A549 (cell line): ENCODE measurements at regions not wholly inside any gene's neighbourhood (a gene's known extent, or its start where the extent isn't known, plus 50 kb on each side); places are given as distances from the start of the nearest gene placed in this dataset.

Experiments used
- ATAC-seq, 2 experiments: fragments of 200-7000 bp in 1 of 2; fragments of >200 bp in 1 of 2; cut with Nextera tagmentation in 1 of 2; cut with Tn5 transposase in 1 of 2; 3 replicates each; pipeline versions ENCODE4 v1.8.0 to v1.9.1; 2018 to 2020; ENCODE audit warnings: mild to moderate bottlenecking in 1 of 2, moderate library complexity in 1 of 2
- CTCF ChIA-PET: fragments of 300-600 bp; sonication (Branson Sonifier 250); formaldehyde crosslinking; extraction: SDS; loops from one replicate; lab custom pipeline; 2021; ENCODE audit warnings: antibody characterized with exemption, inconsistent platforms; lab: Yijun Ruan, JAX
- POLR2A ChIA-PET: fragments of 350-600 bp; formaldehyde crosslinking; extraction: SDS; loops from one replicate; lab custom pipeline; 2021; ENCODE audit warnings: antibody characterized with exemption, inconsistent platforms; lab: Yijun Ruan, JAX
- DNase-seq, 2 experiments: peaks; one replicate each; pipeline versions ENCODE4 v3.0.0 to v3.0.0-alpha.2; 2011 to 2016; ENCODE audit warnings: low read depth in 1 of 2, low spot score in 1 of 2
- FAIRE-seq: peaks from 2 replicates; lab custom pipeline; 2011; peaks lifted over from hg19 to GRCh38; lab: Jason Lieb, UNC
- H3K27ac ChIP-seq, 2 experiments: fragments of >200 bp; sonication (Bioruptor Twin); formaldehyde crosslinking; 3 replicates each; pipeline ENCODE4 v1.5.1; 2016 to 2017
- H3K4me1 ChIP-seq: fragments of >200 bp; sonication (Bioruptor Twin); formaldehyde crosslinking; 3 replicates; pipeline ENCODE4 v1.6.1; 2016
- H3K4me2 ChIP-seq: fragments of >200 bp; sonication (Bioruptor Twin); formaldehyde crosslinking; 3 replicates; pipeline ENCODE4 v1.6.1; 2016
- H3K4me3 ChIP-seq: fragments of >200 bp; sonication (Bioruptor Twin); formaldehyde crosslinking; 3 replicates; pipeline ENCODE4 v1.5.1; 2016
- H3K9me3 ChIP-seq: fragments of >200 bp; sonication (Bioruptor Twin); formaldehyde crosslinking; 3 replicates; pipeline ENCODE4 v1.6.1; 2016
- ATOH8 ChIP-seq: fragments of 250-450 bp; sonication (Bioruptor Pico); IDR thresholded peaks from 2 replicates; pipeline ENCODE4 v1.5.0; 2020; ENCODE audit warnings: low read depth, mild to moderate bottlenecking, moderate library complexity
- BHLHE40 ChIP-seq: IDR thresholded peaks from 2 replicates; pipeline ENCODE4 v1.6.1; 2012; ENCODE audit warnings: low read depth, low read length, inconsistent platforms
- CEBPB ChIP-seq, 2 experiments: fragments of >200 bp in 1 of 2; sonication (Bioruptor Twin) in 1 of 2; formaldehyde crosslinking in 1 of 2; IDR thresholded peaks; 2 replicates each; pipeline ENCODE4 v1.6.1; 2012 to 2016
- CHD2 ChIP-seq: fragments of 150-350 bp; IDR thresholded peaks from 2 replicates; pipeline ENCODE4 v1.6.1; 2014; ENCODE audit warnings: low read length; ENCODE audit not compliant: partially characterized antibody
- CTCF ChIP-seq: fragments of >200 bp; sonication (Bioruptor Twin); formaldehyde crosslinking; IDR thresholded peaks from 3 replicates; pipeline ENCODE4 v1.5.1; 2016
- FOSL2 ChIP-seq, 2 experiments: fragments of 450-650 bp in 1 of 2; fragments of >200 bp in 1 of 2; sonication (Bioruptor Twin) in 1 of 2; formaldehyde crosslinking; IDR thresholded peaks; 2 replicates each; pipeline versions ENCODE4 v1.5.0 to v1.6.1; 2016 to 2020; ENCODE audit warnings: mild to moderate bottlenecking in 1 of 2, moderate library complexity in 1 of 2
- FOXS1 ChIP-seq: fragments of 250-450 bp; sonication (Bioruptor Pico); IDR thresholded peaks from 2 replicates; pipeline ENCODE4 v1.5.0; 2020; ENCODE audit warnings: mild to moderate bottlenecking, moderate library complexity
- HDAC2 ChIP-seq: fragments of 200-600 bp; sonication (generic); IDR thresholded peaks from 2 replicates; pipeline ENCODE4 v1.6.1; 2016
- HEYL ChIP-seq: fragments of 250-450 bp; sonication (Bioruptor Pico); IDR thresholded peaks from 2 replicates; pipeline ENCODE4 v1.8.0; 2021; ENCODE audit warnings: mild to moderate bottlenecking, moderate library complexity
- HMGXB4 ChIP-seq: fragments of 250-450 bp; sonication (Bioruptor Pico); IDR thresholded peaks from 2 replicates; pipeline ENCODE4 v1.5.0; 2021; ENCODE audit warnings: mild to moderate bottlenecking, moderate library complexity, borderline replicate concordance
- HOXA7 ChIP-seq: fragments of 250-450 bp; sonication (Bioruptor Pico); IDR thresholded peaks from 2 replicates; pipeline ENCODE4 v1.5.0; 2020; ENCODE audit warnings: mild to moderate bottlenecking, moderate library complexity
- JUN ChIP-seq, 2 experiments: fragments of >200 bp; sonication (Bioruptor Twin); formaldehyde crosslinking; IDR thresholded peaks; 2 replicates in 1 of 2; 3 replicates in 1 of 2; pipeline ENCODE4 v1.6.1; 2016 to 2017
- MAFK ChIP-seq: fragments of 450-650 bp; IDR thresholded peaks from 2 replicates; pipeline ENCODE4 v1.6.1; 2014; ENCODE audit not compliant: partially characterized antibody
- NFE2L2 ChIP-seq: fragments of 150-350 bp; conservative IDR thresholded peaks from 2 replicates; pipeline ENCODE4 v1.6.1; 2014; ENCODE audit warnings: low read length
- NR3C1 ChIP-seq: fragments of >200 bp; sonication (Bioruptor Twin); formaldehyde crosslinking; IDR thresholded peaks from 3 replicates; pipeline ENCODE4 v1.6.1; 2017
- PHF8 ChIP-seq: fragments of 200-600 bp; sonication (generic); IDR thresholded peaks from 2 replicates; pipeline ENCODE4 v1.6.1; 2016; ENCODE audit warnings: low read depth, mild to moderate bottlenecking, antibody characterized with exemption, moderate library complexity, borderline replicate concordance
- RFX5 ChIP-seq: fragments of 450-650 bp; IDR thresholded peaks from 2 replicates; pipeline ENCODE4 v1.7.1; 2014; ENCODE audit warnings: antibody characterized with exemption, mild to moderate bottlenecking, moderate library complexity
- RNF2 ChIP-seq: fragments of 200-600 bp; sonication (generic); IDR thresholded peaks from 2 replicates; pipeline ENCODE4 v1.6.1; 2016; ENCODE audit warnings: low read depth, mild to moderate bottlenecking, antibody characterized with exemption, moderate library complexity, borderline replicate concordance
- SMC3 ChIP-seq: fragments of >200 bp; sonication (Bioruptor Twin); formaldehyde crosslinking; IDR thresholded peaks from 3 replicates; pipeline ENCODE4 v1.6.1; 2018; ENCODE audit warnings: inconsistent platforms
- SREBF2 ChIP-seq: fragments of 450-650 bp; IDR thresholded peaks from 2 replicates; pipeline ENCODE4 v1.6.1; 2014; ENCODE audit warnings: mild to moderate bottlenecking, moderate library complexity
- ZFP36 ChIP-seq: fragments of 450-650 bp; IDR thresholded peaks from 2 replicates; pipeline ENCODE4 v1.6.1; 2014; ENCODE audit warnings: borderline replicate concordance; ENCODE audit not compliant: partially characterized antibody
- ZSCAN20 ChIP-seq: fragments of 250-450 bp; sonication (Bioruptor Pico); IDR thresholded peaks from 2 replicates; pipeline ENCODE4 v1.8.0; 2022; ENCODE audit warnings: mild to moderate bottlenecking, moderate library complexity
- WGBS: methylation state at CpG from one replicate; pipeline ENCODE4 v1.1.6; 2017; ENCODE audit errors: missing lambda C conversion rate; 5-methylcytosine and 5-hydroxymethylcytosine counted together

- ATAC-seq = no peak
- TF ChIP-seq RFX5 (no peak), CTCF (no peak), NR3C1 (no peak), ATOH8 (CRISPR knock-in tag) (no peak), JUN (IDR thresholded peaks at IDR 0.05) (no peak), NFE2L2 (no peak), ZSCAN20 (CRISPR knock-in tag) (no peak), HMGXB4 (CRISPR knock-in tag) (no peak), HOXA7 (CRISPR knock-in tag) (no peak), FOXS1 (no peak), FOSL2 (IDR thresholded peaks at IDR 0.05) (no peak), FOSL2 (CRISPR knock-in tag; IDR thresholded peaks at IDR 0.05) (no peak), PHF8 (no peak), RNF2 (no peak), HDAC2 (no peak), CHD2 (no peak), CEBPB (IDR thresholded peaks at IDR 0.05) (no peak), MAFK (no peak), HEYL (CRISPR knock-in tag) (no peak), SREBF2 (no peak)
- TF ChIP-seq, all 56 proteins: peak for 0
- FAIRE-seq (no peak), DNase-seq (no peak)
- Histone ChIP-seq H3K27ac (no peak overlapping the region), H3K4me1 (no peaks in the 10 kb centered on the region), H3K9me3 (no peaks in the 10 kb centered on the region; the same call in 2 of the 3 replicates), H3K4me3 (no peak overlapping the region), H3K4me2 (no peak overlapping the region)
- ChIA-PET CTCF (no interaction called here), POLR2A (no interaction called here)
- WGBS = 1% methylated on average over 4 of the region's 4 CpGs
Measured at GRCh38 chr1:104488296-104489015, 738.8 kb downstream of the AMY1C start.

- no peak for TF ChIP-seq ZFP36
- no peak for TF ChIP-seq BHLHE40
- no peak for TF ChIP-seq FOSL2 (IDR thresholded peaks at IDR 0.05)
- no peak for TF ChIP-seq FOSL2 (CRISPR knock-in tag; IDR thresholded peaks at IDR 0.05)
- TF ChIP-seq JUN (IDR thresholded peaks at IDR 0.05) = no peak
- no peak for TF ChIP-seq SMC3
- 19% methylated on average over 2 of the region's 2 CpGs for WGBS
- Histone ChIP-seq H3K27ac (no peak overlapping the region), H3K4me2 (no peak overlapping the region), H3K4me1 (no peaks in the 10 kb centered on the region), H3K4me3 (no peak overlapping the region), H3K9me3 (no peaks in the 10 kb centered on the region)
- ATAC-seq = no peak
- DNase-seq = no peak
- ChIA-PET POLR2A (no interaction called here), CTCF (no interaction called here)
- no peak for FAIRE-seq
Measured at GRCh38 chr1:104526158-104526795, 776.6 kb downstream of the AMY1C start.
